Mesendoderm (in vitro differentiated cells): ENCODE measurements at regions not wholly inside any gene's neighbourhood (a gene's known extent, or its start where the extent isn't known, plus 50 kb on each side); places are given as distances from the start of the nearest gene placed in this dataset.
"Not testable (repeated sequence)": the region's sequence is repeated elsewhere in the genome, so short reads cannot be mapped to it uniquely, and the experiment has no call there.

Experiments used
- DNase-seq: peaks from one replicate; pipeline ENCODE4 v3.0.0; 2013
- H2AK5ac ChIP-seq: 2 replicates; pipeline ENCODE4 v1.6.1; 2013; ENCODE audit warnings: low read length, inconsistent platforms
- H2BK120ac ChIP-seq: 2 replicates; pipeline ENCODE4 v1.6.1; 2013; ENCODE audit warnings: low read depth, mild to moderate bottlenecking, low read length, moderate library complexity, mixed read lengths
- H2BK15ac ChIP-seq: replicated peaks from 2 replicates; pipeline ENCODE4 v1.6.1; 2013; ENCODE audit warnings: low read depth, mild to moderate bottlenecking, moderate library complexity
- H2BK5ac ChIP-seq: 2 replicates; pipeline ENCODE4 v1.6.1; 2013; ENCODE audit warnings: low read length, inconsistent platforms
- H3K18ac ChIP-seq: 2 replicates; pipeline ENCODE4 v1.6.1; 2013; ENCODE audit warnings: mild to moderate bottlenecking, low read length, mixed read lengths
- H3K23ac ChIP-seq: one replicate; pipeline ENCODE4 v1.6.1; 2013; ENCODE audit warnings: low read length
- H3K27ac ChIP-seq: 2 replicates; pipeline ENCODE4 v1.5.1; 2013; ENCODE audit warnings: low read depth, mild to moderate bottlenecking, inconsistent platforms, low read length, moderate library complexity
- H3K27me3 ChIP-seq: 2 replicates; pipeline ENCODE4 v1.6.1; 2013; ENCODE audit warnings: low read length, control low read depth, mild to moderate bottlenecking, inconsistent platforms; ENCODE audit not compliant: insufficient read depth, poor library complexity
- H3K36me3 ChIP-seq: 2 replicates; pipeline ENCODE4 v1.6.1; 2013; ENCODE audit warnings: low read length, inconsistent platforms; ENCODE audit not compliant: control insufficient read depth, insufficient read depth
- H3K4ac ChIP-seq: one replicate; pipeline ENCODE4 v1.6.1; 2013; ENCODE audit warnings: low read depth, mild to moderate bottlenecking, low read length, moderate library complexity
- H3K4me1 ChIP-seq: 2 replicates; pipeline ENCODE4 v1.6.1; 2013; ENCODE audit warnings: low read depth, low read length, inconsistent platforms; ENCODE audit not compliant: control insufficient read depth
- H3K4me2 ChIP-seq: 2 replicates; pipeline ENCODE4 v1.6.1; 2013; ENCODE audit warnings: low read length
- H3K4me3 ChIP-seq: 2 replicates; pipeline ENCODE4 v1.5.1; 2013; ENCODE audit warnings: mild to moderate bottlenecking, low read length
- H3K56ac ChIP-seq: one replicate; pipeline ENCODE4 v1.6.1; 2013; ENCODE audit warnings: low read length
- H3K79me1 ChIP-seq: 2 replicates; pipeline ENCODE4 v1.6.1; 2013; ENCODE audit warnings: low read length, inconsistent platforms
- H3K79me2 ChIP-seq: 2 replicates; pipeline ENCODE4 v1.6.1; 2013; ENCODE audit warnings: mild to moderate bottlenecking, low read length; ENCODE audit not compliant: control insufficient read depth, insufficient read depth
- H3K9ac ChIP-seq: 2 replicates; pipeline ENCODE4 v1.6.1; 2013; ENCODE audit warnings: low read length, inconsistent platforms
- H4K5ac ChIP-seq: one replicate; pipeline ENCODE4 v1.6.1; 2013; ENCODE audit warnings: low read length
- H4K8ac ChIP-seq: one replicate; pipeline ENCODE4 v1.6.1; 2013; ENCODE audit warnings: low read depth, mild to moderate bottlenecking, control low read depth, low read length, moderate library complexity
- WGBS: extraction: QIAGEN DNeasy Blood & Tissue Kit; methylation state at CpG from one replicate; pipeline ENCODE4 v1.1.7; 2013; ENCODE audit warnings: low lambda C conversion rate, missing lambda C conversion rate; ENCODE audit not compliant: insufficient coverage; ENCODE audit errors: extremely low coverage; 5-methylcytosine and 5-hydroxymethylcytosine counted together

DNA sequence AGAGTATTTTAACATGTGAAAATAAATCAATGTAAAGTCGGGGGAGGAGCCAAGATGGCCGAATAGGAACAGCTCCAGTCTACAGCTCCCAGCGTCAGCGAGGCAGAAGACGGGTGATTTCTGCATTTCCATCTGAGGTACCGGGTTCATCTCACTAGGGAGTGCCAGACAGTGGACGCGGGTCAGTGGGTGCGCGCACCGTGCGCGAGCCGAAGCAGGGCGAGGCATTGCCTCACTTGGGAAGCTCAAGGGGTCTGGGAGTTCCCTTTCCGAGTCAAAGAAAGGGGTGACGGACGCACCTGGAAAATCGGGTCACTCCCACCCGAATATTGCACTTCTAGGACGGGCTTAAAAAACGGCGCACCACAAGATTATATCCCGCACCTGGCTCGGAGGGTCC, 208.4 kb upstream of the LRTM1 start:
- H2BK5ac ChIP-seq, H3K27me3 ChIP-seq, DNase-seq, H4K8ac ChIP-seq, H3K9ac ChIP-seq, H3K27ac ChIP-seq, H3K18ac ChIP-seq, H2BK15ac ChIP-seq, H3K23ac ChIP-seq, H2AK5ac ChIP-seq, H2BK120ac ChIP-seq, H3K56ac ChIP-seq, H3K79me2 ChIP-seq, H3K4me1 ChIP-seq, H3K79me1 ChIP-seq, H4K5ac ChIP-seq, H3K4me2 ChIP-seq, H3K36me3 ChIP-seq, H3K4ac ChIP-seq, H3K4me3 ChIP-seq: not testable (repeated sequence)
- no CpG with 5 or more reads among the region's 25 CpGs for WGBS

DNA sequence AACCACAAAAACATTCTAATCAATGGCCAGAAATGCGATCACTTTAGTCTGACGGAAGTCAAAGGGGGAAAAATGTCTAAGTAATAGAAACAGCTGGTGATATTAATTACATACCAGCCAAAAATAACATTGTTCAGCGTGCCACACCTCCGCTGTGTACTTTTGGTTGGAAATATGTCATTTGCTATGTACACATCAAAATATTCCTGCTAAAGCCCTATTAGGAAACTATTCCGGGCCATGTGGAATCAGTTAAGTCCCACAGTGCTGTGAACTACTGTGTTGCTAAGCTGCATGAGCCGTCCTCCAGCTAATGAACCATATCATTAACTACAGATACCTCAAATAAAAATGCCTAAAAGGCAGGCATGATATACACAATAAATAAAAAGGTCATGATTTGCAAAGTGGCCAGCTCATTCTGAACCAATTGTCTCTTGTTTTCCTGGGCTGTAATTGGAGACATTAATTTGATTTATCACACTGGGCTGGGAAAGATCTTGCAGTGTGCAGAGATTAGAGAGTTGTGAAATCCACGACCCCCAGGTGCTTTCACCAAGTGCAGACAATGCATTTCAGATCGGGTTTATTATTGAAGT, 200.5 kb upstream of the LRTM1 start:
- no peak overlapping the region for H2BK120ac ChIP-seq
- no peak overlapping the region for H3K23ac ChIP-seq
- no peak overlapping the region for H4K5ac ChIP-seq
- no peak overlapping the region for H2AK5ac ChIP-seq
- H3K9ac ChIP-seq, result no peak overlapping the region
- no peak overlapping the region for H2BK15ac ChIP-seq
- H3K79me1 ChIP-seq, result no peaks in the 10 kb centered on the region
- peak; percentile 18 for DNase-seq
- H3K18ac ChIP-seq, result no peak overlapping the region
- no peaks in the 10 kb centered on the region for H3K36me3 ChIP-seq
- no peak overlapping the region for H3K27ac ChIP-seq
- H3K56ac ChIP-seq, result no peak overlapping the region
- H3K4me2 ChIP-seq, result no peak overlapping the region
- H3K4me3 ChIP-seq, result no peak overlapping the region
- no peak overlapping the region for H3K4ac ChIP-seq
- H3K79me2 ChIP-seq, result no peaks in the 10 kb centered on the region
- no peaks in the 10 kb centered on the region for H3K4me1 ChIP-seq
- H3K27me3 ChIP-seq, result no peaks in the 10 kb centered on the region
- H2BK5ac ChIP-seq, result no peak overlapping the region
- no peak overlapping the region for H4K8ac ChIP-seq
- no CpG with 5 or more reads among the region's 8 CpGs for WGBS

GRCh38 chr3:55127565-55127964, 199.7 kb upstream of the LRTM1 start:
- peak; percentile 7 for DNase-seq
- H3K36me3 ChIP-seq, result no peaks in the 10 kb centered on the region
- no peaks in the 10 kb centered on the region for H3K27me3 ChIP-seq
- no peak overlapping the region for H3K4ac ChIP-seq
- WGBS, result no CpG with 5 or more reads among the region's 4 CpGs
- H3K27ac ChIP-seq, result no peak overlapping the region
- no peak overlapping the region for H4K8ac ChIP-seq
- no peaks in the 10 kb centered on the region for H3K79me1 ChIP-seq
- no peak overlapping the region for H2BK15ac ChIP-seq
- H3K9ac ChIP-seq, result no peak overlapping the region
- no peak overlapping the region for H2AK5ac ChIP-seq
- no peak overlapping the region for H3K56ac ChIP-seq
- no peak overlapping the region for H3K23ac ChIP-seq
- H2BK120ac ChIP-seq, result no peak overlapping the region
- H2BK5ac ChIP-seq, result no peak overlapping the region
- H3K4me1 ChIP-seq, result no peaks in the 10 kb centered on the region
- no peak overlapping the region for H3K18ac ChIP-seq
- H3K79me2 ChIP-seq, result no peaks in the 10 kb centered on the region
- no peak overlapping the region for H3K4me3 ChIP-seq
- H4K5ac ChIP-seq, result no peak overlapping the region
- H3K4me2 ChIP-seq, result no peak overlapping the region

DNA sequence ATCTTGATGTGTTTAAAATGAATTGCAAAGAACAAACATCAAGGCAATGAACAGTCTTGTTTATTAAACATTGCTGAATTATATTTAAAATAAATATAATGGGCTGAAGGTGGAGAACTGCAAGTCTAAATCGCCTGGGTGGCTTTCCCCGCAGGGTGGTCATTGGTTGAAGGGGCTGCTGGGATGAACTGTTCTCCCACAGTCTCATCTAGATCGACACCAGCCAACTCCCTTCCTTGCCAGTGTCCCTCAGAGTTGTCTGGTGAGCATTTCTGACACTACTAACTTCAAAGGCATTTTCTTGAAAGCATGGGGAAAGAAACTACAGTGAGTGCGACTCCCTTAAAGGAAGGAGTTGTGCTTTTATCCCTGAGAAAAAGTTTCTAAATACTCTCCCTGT, 196.5 kb upstream of the LRTM1 start:
- H3K18ac ChIP-seq, result no peak overlapping the region
- no peak overlapping the region for H3K9ac ChIP-seq
- H3K4me3 ChIP-seq, result no peak overlapping the region
- no peak overlapping the region for H2AK5ac ChIP-seq
- H3K56ac ChIP-seq, result no peak overlapping the region
- H3K27me3 ChIP-seq, result no peaks in the 10 kb centered on the region
- H2BK5ac ChIP-seq, result no peak overlapping the region
- H2BK15ac ChIP-seq, result no peak overlapping the region
- no peaks in the 10 kb centered on the region for H3K79me2 ChIP-seq
- no CpG with 5 or more reads among the region's 4 CpGs for WGBS
- H3K4ac ChIP-seq, result no peak overlapping the region
- no peak overlapping the region for H4K5ac ChIP-seq
- H3K27ac ChIP-seq, result no peak overlapping the region
- no peak overlapping the region for H3K4me2 ChIP-seq
- H3K79me1 ChIP-seq, result no peaks in the 10 kb centered on the region
- H3K36me3 ChIP-seq, result no peaks in the 10 kb centered on the region
- no peak overlapping the region for H3K23ac ChIP-seq
- no peaks in the 10 kb centered on the region for H3K4me1 ChIP-seq
- no peak for DNase-seq
- no peak overlapping the region for H2BK120ac ChIP-seq
- H4K8ac ChIP-seq, result no peak overlapping the region
